ENCODE measurements at regions not wholly inside any gene's neighbourhood (a gene's known extent, or its start where the extent isn't known, plus 50 kb on each side); places are given as distances from the start of the nearest gene placed in this dataset.

- DNase-seq (ENCODE audit: low spot score) = no peak
- Histone ChIP-seq H3K4me1 (ENCODE audit: control insufficient read depth in 4 of 4, insufficient read depth in 4 of 4, low read length in 3 of 4) (peaks cover 10 to 53% (median 38%) of the 10 kb centered on the region in 4 donors), H3K27ac (ENCODE audit: low read depth in 1 of 2, low read length in 2 of 2) (peak overlapping the region; percentile 55 to 83), H3K27me3 (ENCODE audit: control insufficient read depth in 4 of 4, insufficient read depth in 4 of 4, low read length in 3 of 4) (no peaks in the 10 kb centered on the region), H3K4me3 (ENCODE audit: low read depth in 1 of 3, low read length in 3 of 3) (no peak overlapping the region), H3K9me3 (ENCODE audit: control insufficient read depth in 4 of 4, low read length in 3 of 4) (no peaks in the 10 kb centered on the region), H3K36me3 (ENCODE audit: control insufficient read depth in 4 of 4, insufficient read depth in 3 of 4, low read depth in 1 of 4, low read length in 3 of 4) (no peaks in the 10 kb centered on the region), H3K9ac (ENCODE audit: low read depth in 1 of 2, low read length in 2 of 2) (no peak overlapping the region)
- no peak for TF ChIP-seq NR2F2 (IDR thresholded peaks at IDR 0.05)
- no peak for TF ChIP-seq JUND (IDR thresholded peaks at IDR 0.05)
- no peak for TF ChIP-seq FOXA1 (IDR thresholded peaks at IDR 0.05)
- TF ChIP-seq GABPA (IDR thresholded peaks at IDR 0.05 in 1 of 2, conservative IDR thresholded peaks at IDR 0.05 in 1 of 2) = no peak
- TF ChIP-seq MAX (IDR thresholded peaks at IDR 0.05) = no peak
- TF ChIP-seq HNF4G (IDR thresholded peaks at IDR 0.05) = no peak
- no peak for TF ChIP-seq HNF4A (conservative IDR thresholded peaks at IDR 0.05)
- no peak for TF ChIP-seq EGR1 (IDR thresholded peaks at IDR 0.05; ENCODE audit: low read depth in 2 of 2)
- no peak for TF ChIP-seq RXRA (IDR thresholded peaks at IDR 0.05)
- TF ChIP-seq TAF1 (conservative IDR thresholded peaks at IDR 0.05) = no peak
- no peak for TF ChIP-seq ATF3 (IDR thresholded peaks at IDR 0.05)
- TF ChIP-seq ZBTB33 (IDR thresholded peaks at IDR 0.05) = no peak
- no peak for TF ChIP-seq RAD21 (IDR thresholded peaks at IDR 0.05)
- no peak for TF ChIP-seq SP1 (IDR thresholded peaks at IDR 0.05)
- no peak for TF ChIP-seq CTCF (IDR thresholded peaks at IDR 0.05; ENCODE audit: low read depth, low read length, missing input control)
- no peak for TF ChIP-seq FOXA2 (IDR thresholded peaks at IDR 0.05)
- no peak for TF ChIP-seq REST (IDR thresholded peaks at IDR 0.05)
- TF ChIP-seq YY1 (IDR thresholded peaks at IDR 0.05) = no peak
- WGBS = 75% methylated on average over 15 of the region's 15 CpGs
Observed at GRCh38 chr17:77353684-77354419, 213.1 kb downstream of the SEC14L1 start.

All from liver (tissue), 8 donors.